Activated CD8-positive, alpha-beta memory T cell treated with anti-CD3 and anti-CD28 coated beads, Interleukin-2, amount 50 U/mL, for 1 hour (primary cell): ENCODE measurements at regions not wholly inside any gene's neighbourhood (a gene's known extent, or its start where the extent isn't known, plus 50 kb on each side); places are given as distances from the start of the nearest gene placed in this dataset.

Experiments
- DNase-seq: peaks from one replicate; pipeline ENCODE4 v3.0.0-alpha.2; 2020; ENCODE audit errors: extremely low read depth

DNA sequence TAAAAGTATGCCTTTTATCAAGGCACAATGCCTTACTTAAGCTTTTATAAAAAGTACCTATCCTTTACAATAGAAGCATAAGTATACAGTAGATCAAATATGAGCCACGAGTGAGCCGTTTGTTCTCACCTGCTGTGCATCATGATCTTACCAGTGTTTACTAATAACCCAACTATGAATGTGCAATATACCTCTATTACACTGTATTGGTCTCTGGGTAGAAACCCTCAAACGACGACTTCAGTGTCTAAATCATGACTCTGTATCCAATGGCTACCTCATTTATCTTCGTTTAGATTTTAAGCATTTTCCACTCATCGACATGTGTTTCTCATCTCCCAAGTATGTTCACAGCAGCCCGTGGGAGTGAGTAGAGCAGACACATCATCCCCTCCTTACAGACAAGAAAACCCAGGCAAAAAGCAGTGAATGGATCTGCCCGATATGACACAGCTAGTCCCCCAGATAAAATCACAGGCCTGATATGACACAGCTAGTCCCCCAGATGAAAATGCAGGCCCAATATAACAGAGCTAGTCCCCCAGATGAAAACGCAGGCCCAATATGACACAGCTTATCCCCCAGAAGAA, 279.8 kb downstream of the TNS1 start:
- no peak for DNase-seq

DNA sequence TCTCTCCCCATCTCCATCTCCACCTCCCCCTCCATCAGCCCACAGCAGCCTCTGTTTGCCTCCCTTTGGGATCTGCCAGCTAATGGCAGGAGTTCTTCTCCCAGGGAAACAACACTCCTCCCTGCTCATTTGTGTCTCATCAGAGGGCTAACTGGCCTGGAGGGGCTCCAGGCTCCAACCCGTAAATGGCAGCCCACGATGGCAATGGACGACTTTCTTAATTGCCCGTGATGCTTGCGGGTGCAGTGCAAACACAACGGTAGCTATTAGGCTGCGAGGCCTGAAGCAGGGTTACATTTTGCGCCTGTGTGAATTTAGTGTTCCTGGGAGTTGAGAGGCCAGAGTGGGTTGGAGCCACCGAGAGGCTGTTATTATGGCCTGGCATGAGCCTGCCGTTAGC, 285.1 kb downstream of the TNS1 start:
- no peak for DNase-seq

DNA sequence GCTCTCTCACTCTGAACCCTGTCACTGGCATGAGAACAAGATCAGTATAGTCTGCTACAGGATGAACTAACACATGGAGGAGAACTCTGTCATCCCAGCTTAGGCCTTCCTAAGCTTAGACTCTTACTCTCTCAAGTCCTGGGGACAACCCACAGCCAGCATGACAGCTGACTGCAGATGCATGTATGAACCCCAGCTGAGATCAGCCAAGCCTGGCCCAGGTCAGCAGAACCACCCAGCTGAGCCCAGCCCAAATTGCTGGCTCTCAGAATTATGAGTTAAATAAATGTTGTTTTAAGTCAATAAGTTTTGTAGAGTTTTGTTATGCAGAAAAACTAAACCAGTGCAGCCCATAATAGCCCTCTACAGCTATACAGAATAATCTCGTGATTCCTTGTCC, 287.3 kb downstream of the TNS1 start:
- DNase-seq: no peak

GRCh38 chr2:217714287-217714751, 288.5 kb downstream of the TNS1 start:
- no peak for DNase-seq

DNA sequence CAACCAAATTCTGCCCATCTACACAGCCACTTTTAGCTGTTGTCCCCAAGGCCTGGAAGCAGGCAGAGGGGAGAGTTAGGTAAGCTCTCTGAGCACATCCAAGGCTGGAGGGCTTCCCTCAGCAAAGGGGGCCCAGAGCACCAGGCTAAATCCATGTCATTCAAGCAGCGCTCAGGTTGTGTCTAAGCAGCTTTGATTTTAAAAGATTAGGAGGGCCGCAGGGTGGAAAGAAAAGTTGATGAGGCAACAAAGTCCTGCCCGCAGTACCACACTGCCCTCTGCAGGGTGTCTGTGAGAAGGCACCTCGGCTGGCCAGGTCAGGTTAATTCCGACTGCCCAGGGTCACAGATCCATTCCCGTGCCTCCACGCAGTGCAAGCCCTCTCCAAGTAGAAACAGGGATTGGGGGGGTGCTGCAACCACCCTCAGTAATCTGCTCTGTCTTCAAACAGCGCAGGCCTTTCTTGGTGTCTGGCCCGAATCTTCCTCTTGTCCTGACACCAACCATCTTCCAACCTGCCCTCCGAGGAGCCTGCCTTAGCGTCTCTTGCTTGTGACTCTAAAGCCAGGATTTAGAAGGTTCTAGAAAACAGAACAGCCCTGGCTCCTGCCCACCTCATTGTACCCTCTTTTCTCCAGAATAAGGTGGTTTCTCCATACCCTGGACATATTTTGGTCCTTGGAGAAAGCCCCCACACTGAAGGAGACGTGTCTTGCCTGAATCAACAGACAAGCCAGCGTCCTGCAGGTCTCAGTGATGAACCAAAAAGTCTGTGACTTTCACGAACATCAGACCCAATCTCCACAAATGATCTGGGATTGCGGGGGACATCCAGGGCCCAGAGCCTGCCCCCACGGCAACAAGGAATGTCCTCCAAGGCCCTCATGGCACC, 289.2 kb downstream of the TNS1 start:
- DNase-seq: peak; percentile 13

GRCh38 chr2:217712431-217712830, 290.4 kb downstream of the TNS1 start:
- DNase-seq: no peak

DNA sequence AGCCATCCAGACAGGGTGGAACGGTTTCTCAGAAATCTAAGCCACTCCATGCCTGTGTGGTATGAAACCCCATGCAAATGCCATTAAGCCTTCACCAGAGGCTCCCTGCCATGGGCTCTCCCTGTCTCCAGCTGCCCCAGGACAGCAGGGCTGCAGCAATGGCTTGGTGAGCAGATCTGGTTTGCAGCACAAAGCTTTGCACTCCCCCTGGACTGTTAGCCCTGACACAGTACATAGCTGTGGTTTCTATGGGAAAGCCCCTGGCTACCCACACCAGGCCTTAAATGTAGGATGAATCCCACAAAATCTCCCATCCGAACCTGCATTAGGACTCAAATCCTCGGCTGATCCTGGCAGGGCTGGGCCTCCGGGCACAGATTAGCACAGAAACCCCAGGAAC, 291.6 kb downstream of the TNS1 start:
- no peak for DNase-seq

GRCh38 chr2:217710211-217710765, 292.5 kb downstream of the TNS1 start:
- no peak for DNase-seq

DNA sequence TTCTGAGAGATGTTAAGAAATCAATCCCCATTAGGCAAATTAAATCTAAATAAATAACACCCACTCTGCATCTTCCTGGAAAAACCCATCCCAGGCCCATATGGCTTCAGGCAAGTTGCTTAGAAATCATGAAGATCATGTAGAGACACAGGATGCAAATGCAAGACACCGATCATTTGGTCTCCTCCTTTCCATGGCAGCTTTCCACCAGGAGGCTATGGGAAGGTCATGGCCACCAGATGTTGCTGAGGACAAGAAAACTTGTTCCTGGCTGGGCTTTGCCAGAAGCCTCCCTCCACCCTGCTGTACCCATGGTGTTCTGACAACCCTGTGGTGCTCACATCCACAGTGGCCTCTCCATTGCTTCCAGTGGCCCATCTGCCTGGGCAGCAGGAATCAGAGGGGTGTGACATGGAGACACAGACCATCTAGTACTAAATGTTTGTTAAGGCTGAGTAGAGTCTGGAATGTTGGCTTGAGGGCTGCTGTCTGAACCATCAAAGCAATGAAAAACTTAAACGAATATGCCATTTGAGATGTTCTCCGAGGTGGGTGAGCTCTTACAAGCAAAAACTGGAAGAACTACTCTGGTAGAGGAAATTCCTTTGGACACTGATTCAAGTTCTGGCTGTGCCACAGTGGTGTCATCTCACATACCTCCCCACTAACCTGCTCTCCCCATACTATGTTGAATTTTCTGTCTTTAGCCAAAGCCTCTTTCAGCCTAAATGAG, 293.2 kb downstream of the TNS1 start:
- DNase-seq: no peak

DNA sequence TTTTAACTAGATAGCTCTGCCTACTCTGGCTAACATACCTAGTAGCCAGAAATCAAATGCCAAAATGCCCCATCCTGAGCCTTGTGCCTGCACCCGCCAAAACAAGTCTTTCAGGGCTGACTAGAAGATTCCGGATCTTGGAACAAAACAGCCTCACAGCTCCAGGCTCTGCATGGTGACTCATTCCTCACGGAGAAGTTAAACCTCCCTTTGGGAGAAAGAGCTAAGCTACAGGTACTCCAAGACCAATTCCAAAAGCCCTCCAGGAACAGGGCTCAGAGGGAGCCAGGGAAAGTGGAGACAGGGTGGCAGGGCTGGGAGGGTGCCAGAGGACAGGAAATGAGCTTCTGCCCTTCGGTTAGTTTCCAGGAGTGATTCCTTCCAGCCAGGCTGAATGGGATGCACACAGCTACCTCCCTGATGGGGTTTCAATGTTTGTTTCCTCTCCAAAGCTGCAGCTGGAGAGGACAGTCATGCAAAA, 295.6 kb downstream of the TNS1 start:
- DNase-seq: no peak

- no peak for DNase-seq
Observed at GRCh38 chr2:217706513-217706912, 296.3 kb downstream of the TNS1 start.

GRCh38 chr2:217706095-217706494, 296.7 kb downstream of the TNS1 start:
- no peak for DNase-seq

GRCh38 chr2:217705461-217705860, 297.3 kb downstream of the TNS1 start:
- DNase-seq: no peak

GRCh38 chr2:217703999-217704398, 298.8 kb downstream of the TNS1 start:
- DNase-seq: no peak

DNA sequence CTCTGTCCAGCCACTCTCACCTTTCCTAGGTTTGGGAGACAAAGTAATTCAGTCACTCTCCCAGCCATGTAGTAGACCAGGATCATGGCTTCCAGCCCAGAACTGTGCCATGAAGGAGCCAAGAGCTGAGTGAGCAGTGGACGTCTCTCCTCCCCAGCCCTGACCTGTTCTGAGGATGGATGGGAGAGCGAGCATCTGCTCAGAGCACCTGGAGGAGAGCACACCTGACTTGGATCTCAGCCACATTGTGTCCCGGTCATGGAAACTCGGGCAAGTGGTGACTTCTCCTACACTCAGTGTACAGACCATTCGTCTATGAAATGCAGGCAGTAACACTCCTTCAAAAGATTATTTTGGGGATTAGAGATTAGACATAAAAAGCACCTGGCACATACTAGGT, 299.7 kb downstream of the TNS1 start:
- DNase-seq: no peak

DNA sequence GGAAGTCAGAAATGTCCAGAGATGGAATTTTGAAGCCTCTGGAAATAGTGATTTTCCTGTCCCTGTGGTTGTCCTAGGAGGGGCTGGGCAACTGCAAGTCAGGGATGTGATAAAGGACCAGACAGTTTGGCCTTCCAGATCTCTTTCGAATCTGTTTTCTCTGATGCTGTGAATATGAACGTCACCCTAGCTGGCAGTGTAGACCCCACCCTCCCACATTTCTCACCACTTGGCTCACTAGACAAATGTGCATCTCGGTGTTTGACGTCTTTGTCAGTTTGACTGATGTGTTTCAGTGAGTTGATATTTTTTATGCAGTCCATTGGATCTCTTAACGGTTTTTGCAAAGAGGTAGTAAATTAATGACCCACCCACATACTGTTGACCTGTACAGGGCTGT, 301.2 kb downstream of the TNS1 start:
- DNase-seq: no peak

DNA sequence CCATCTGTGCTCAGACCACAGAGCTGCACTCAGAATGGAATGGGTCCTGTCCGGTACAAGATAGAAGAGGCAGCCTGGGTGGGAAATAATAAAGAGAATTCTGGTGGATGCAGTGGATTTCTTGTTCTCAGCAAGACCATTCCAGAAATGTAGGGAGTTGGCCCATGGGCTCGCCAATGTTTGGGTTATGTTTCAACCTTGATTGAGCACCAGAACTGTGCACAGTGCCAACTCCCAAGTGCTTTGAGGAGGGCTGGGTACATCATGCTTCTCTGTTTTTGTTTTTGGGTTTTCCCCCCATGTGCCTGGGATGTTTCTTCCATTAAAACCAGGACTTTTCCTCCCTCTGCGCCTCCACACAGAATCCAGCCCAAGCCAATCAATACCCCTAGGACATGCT, 304.1 kb downstream of the TNS1 start:
- no peak for DNase-seq

DNA sequence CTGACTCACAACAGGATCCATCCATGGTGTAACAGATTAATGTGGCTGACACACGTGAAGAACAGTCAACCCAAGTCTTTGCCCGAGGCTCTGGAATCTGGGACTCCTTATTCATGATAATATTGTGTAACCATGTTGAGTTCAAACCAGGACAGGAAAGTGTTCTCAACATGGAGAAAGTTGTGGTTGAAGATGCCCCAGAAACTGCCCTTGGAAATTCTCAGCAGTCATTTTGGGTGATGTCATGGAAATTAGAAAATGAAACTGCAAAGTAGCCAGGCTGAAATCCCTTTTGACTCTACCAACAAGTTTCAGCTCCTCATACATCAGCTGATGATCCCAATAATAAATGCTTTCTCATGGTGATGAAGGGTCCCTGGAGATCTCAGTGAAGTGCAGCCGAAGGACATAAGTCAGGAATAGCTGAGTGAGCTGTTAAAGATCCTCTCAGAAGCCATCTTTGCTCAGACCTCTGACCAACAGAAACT, 307.7 kb downstream of the TNS1 start:
- no peak for DNase-seq

DNA sequence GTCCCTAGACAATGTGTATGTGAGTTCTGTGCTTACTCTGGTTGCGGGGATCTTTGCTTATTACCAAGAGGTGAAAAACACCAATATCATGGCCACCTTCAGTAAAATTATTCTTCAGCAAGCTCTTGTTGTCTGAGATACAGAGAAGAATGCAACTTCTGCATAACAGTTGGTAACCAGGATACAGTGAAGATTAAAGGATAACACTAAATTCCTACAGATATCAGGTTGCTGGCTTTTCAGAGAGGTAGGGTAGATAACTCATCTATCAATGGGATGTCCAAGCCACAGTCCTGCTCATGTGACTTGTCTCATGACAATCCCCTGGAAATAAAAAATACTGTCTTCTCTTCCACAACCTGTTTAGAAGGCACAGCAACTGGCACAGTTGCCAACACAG, 308.5 kb downstream of the TNS1 start:
- DNase-seq: no peak

DNA sequence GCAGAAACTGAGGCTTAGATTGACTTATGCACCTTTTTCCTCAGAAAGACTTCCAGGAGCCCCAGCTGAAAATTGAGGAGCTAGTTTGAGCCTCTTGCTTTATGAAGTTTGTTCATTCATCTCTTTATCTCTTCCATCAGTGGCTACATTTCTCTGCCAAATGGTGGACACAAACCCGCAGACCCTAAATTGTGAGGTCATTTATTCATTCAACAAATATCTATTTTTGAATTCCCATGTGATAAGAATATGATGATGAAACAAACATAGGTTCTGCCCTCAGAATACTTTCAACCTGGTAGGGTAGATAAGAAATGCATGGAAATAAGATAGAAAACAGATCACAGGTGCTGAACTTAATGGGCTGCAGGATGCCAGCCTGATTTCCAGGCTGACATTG, 309.4 kb downstream of the TNS1 start:
- no peak for DNase-seq

DNA sequence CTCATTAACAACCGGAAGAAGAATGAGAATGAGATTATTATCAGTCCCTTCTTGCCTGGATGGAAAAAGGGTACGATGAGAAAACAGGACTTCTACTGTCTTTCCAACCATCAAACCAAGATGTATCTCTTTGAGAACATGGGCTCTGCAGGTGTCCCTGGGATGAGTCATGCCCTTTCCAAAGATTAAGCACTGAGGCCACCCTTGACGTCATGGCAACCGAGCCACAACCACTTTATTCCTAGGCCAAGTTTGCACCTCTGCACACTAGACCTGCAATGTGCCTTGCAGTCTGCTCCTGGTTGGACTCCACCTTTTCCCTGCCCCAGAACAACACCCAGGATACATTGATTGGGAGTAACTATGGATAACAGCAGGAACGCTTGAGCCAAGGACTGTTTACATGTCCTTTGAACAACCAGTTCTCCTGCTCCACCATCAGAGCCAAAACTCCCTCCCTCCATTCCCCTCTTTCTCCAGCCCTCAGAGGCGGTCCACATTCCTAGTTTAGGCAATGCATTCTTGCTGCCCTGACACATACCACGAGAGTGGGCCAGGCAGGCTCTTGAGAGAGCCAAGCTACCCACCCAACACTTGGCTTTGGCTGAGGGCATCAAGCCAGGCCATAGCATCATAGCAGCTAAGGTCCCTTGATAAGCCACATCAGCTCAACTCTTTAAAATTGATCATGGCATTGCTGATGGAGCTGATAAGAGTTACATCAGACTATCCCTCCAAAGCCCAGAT, 310.7 kb downstream of the TNS1 start:
- DNase-seq: no peak
